ENCODE measurements at regions not wholly inside any gene's neighbourhood (a gene's known extent, or its start where the extent isn't known, plus 50 kb on each side); places are given as distances from the start of the nearest gene placed in this dataset.

DNA sequence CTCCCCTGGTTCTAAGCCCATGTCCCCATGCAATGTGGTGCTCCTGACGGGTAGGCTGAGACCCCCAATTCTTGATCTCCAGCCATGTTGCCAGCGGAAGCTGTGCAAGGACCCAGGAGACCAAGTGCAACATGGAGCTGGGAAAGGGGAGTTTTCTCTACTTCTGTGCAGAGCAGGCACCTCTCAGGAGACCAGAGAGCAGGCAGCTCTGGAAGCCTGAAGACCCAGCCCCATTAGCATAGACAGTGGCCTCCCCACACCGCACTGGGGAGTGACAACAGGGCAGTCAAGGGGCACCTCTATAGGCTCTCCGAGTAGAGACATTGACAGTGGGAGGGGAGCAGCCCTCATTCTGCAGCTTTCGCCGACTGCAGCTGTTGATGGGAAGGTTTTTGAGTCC lies 410.2 kb downstream of the MATN1 start:
- Histone ChIP-seq H3K27me3 (ENCODE audit: insufficient read depth, low read depth) (no peaks in the 10 kb centered on the region), H3K27ac (no peak overlapping the region), H3K79me2 (ENCODE audit: insufficient read depth, low read depth) (no peaks in the 10 kb centered on the region), H2AFZ (ENCODE audit: low read depth) (no peak overlapping the region), H3K4me3 (IDR thresholded peaks at IDR 0.05; ENCODE audit: insufficient read depth, low read depth, low read length) (no peak overlapping the region), H3K36me3 (ENCODE audit: insufficient read depth) (no peaks in the 10 kb centered on the region), H3K9ac (no peak overlapping the region), H3K4me1 (ENCODE audit: low read depth, poor library complexity, severe bottlenecking) (no peaks in the 10 kb centered on the region), H4K20me1 (ENCODE audit: insufficient read depth) (no peaks in the 10 kb centered on the region), H3K4me2 (no peak overlapping the region)
- TF ChIP-seq, protein P1, sequence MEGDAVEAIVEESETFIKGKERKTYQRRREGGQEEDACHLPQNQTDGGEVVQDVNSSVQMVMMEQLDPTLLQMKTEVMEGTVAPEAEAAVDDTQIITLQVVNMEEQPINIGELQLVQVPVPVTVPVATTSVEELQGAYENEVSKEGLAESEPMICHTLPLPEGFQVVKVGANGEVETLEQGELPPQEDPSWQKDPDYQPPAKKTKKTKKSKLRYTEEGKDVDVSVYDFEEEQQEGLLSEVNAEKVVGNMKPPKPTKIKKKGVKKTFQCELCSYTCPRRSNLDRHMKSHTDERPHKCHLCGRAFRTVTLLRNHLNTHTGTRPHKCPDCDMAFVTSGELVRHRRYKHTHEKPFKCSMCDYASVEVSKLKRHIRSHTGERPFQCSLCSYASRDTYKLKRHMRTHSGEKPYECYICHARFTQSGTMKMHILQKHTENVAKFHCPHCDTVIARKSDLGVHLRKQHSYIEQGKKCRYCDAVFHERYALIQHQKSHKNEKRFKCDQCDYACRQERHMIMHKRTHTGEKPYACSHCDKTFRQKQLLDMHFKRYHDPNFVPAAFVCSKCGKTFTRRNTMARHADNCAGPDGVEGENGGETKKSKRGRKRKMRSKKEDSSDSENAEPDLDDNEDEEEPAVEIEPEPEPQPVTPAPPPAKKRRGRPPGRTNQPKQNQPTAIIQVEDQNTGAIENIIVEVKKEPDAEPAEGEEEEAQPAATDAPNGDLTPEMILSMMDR (conservative IDR thresholded peaks at IDR 0.05; ENCODE audit: low read depth, low read length): no peak

GRCh38 chr1:30312226-30312625 lies 411.2 kb downstream of the MATN1 start:
- Histone ChIP-seq H4K20me1 (ENCODE audit: insufficient read depth) (no peaks in the 10 kb centered on the region), H3K4me3 (IDR thresholded peaks at IDR 0.05; ENCODE audit: insufficient read depth, low read depth, low read length) (no peak overlapping the region), H3K27ac (no peak overlapping the region), H3K27me3 (ENCODE audit: insufficient read depth, low read depth) (no peaks in the 10 kb centered on the region), H3K9ac (no peak overlapping the region), H3K4me2 (no peak overlapping the region), H3K79me2 (ENCODE audit: insufficient read depth, low read depth) (no peaks in the 10 kb centered on the region), H3K36me3 (ENCODE audit: insufficient read depth) (no peaks in the 10 kb centered on the region), H2AFZ (ENCODE audit: low read depth) (no peak overlapping the region), H3K4me1 (ENCODE audit: low read depth, poor library complexity, severe bottlenecking) (no peaks in the 10 kb centered on the region)
- TF ChIP-seq, protein P1 (conservative IDR thresholded peaks at IDR 0.05; ENCODE audit: low read depth, low read length): no peak

DNA sequence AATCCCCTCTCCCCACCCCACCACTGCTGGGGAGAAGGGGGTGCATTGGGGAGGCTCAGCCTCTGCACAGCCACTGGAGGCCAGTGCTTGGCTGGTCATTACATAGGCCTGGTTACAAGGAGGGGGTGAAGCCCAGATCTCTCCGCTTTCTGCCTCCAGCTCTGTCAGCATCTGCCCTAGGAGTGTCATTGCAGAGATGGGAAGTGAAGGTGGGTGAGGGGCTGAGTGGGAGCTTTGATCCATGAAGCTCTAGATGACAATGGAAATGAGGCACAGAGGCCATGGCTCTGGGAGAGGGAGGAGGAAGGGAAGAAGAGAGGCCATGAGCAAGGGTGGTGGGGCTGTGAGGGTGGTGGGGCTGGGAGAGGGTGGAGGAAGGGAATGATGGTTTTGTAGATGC lies 411.6 kb downstream of the MATN1 start:
- H3K4me3 ChIP-seq (IDR thresholded peaks at IDR 0.05; ENCODE audit: insufficient read depth, low read depth, low read length): no peak overlapping the region
- H4K20me1 ChIP-seq (ENCODE audit: insufficient read depth): no peaks in the 10 kb centered on the region
- no peak overlapping the region for H3K27ac ChIP-seq
- no peaks in the 10 kb centered on the region for H3K79me2 ChIP-seq (ENCODE audit: insufficient read depth, low read depth)
- no peak overlapping the region for H2AFZ ChIP-seq (ENCODE audit: low read depth)
- H3K4me2 ChIP-seq: no peak overlapping the region
- no peak overlapping the region for H3K9ac ChIP-seq
- H3K36me3 ChIP-seq (ENCODE audit: insufficient read depth): no peaks in the 10 kb centered on the region
- TF ChIP-seq, protein P1 (conservative IDR thresholded peaks at IDR 0.05; ENCODE audit: low read depth, low read length): no peak
- no peaks in the 10 kb centered on the region for H3K4me1 ChIP-seq (ENCODE audit: low read depth, poor library complexity, severe bottlenecking)
- no peaks in the 10 kb centered on the region for H3K27me3 ChIP-seq (ENCODE audit: insufficient read depth, low read depth)

GRCh38 chr1:30310966-30311742 lies 412.2 kb downstream of the MATN1 start:
- Histone ChIP-seq H3K9ac (no peak overlapping the region), H2AFZ (ENCODE audit: low read depth) (no peak overlapping the region), H4K20me1 (ENCODE audit: insufficient read depth) (no peaks in the 10 kb centered on the region), H3K4me3 (IDR thresholded peaks at IDR 0.05; ENCODE audit: insufficient read depth, low read depth, low read length) (no peak overlapping the region), H3K27ac (no peak overlapping the region), H3K79me2 (ENCODE audit: insufficient read depth, low read depth) (no peaks in the 10 kb centered on the region), H3K36me3 (ENCODE audit: insufficient read depth) (no peaks in the 10 kb centered on the region), H3K27me3 (ENCODE audit: insufficient read depth, low read depth) (no peaks in the 10 kb centered on the region), H3K4me2 (no peak overlapping the region), H3K4me1 (ENCODE audit: low read depth, poor library complexity, severe bottlenecking) (no peaks in the 10 kb centered on the region)
- TF ChIP-seq, protein P1 (conservative IDR thresholded peaks at IDR 0.05; ENCODE audit: low read depth, low read length): no peak

Measured in KMS-11 (cell line).